WERI-Rb-1 (cell line): ENCODE measurements at regions not wholly inside any gene's neighbourhood (a gene's known extent, or its start where the extent isn't known, plus 50 kb on each side); places are given as distances from the start of the nearest gene placed in this dataset.
A peak's percentile ranks its signal among the peaks of the same experiment; 100 is the strongest.
"Not testable (repeated sequence)": the region's sequence is repeated elsewhere in the genome, so short reads cannot be mapped to it uniquely, and the experiment has no call there.

Experiments
- DNase-seq: peaks from one replicate; pipeline ENCODE4 v3.0.0-alpha.2; 2020
- H3K27ac ChIP-seq: fragments of 250-450 bp; sonication (Bioruptor Pico); 2 replicates; pipeline ENCODE4 v1.5.1; 2020; ENCODE audit warnings: mild to moderate bottlenecking, moderate library complexity
- H3K27me3 ChIP-seq: fragments of 250-450 bp; sonication (Bioruptor Pico); 2 replicates; pipeline ENCODE4 v1.5.1; 2021; ENCODE audit warnings: mild to moderate bottlenecking, low read depth, moderate library complexity; ENCODE audit not compliant: insufficient read depth, severe bottlenecking
- H3K36me3 ChIP-seq: fragments of 250-450 bp; sonication (Bioruptor Pico); 2 replicates; pipeline ENCODE4 v1.5.1; 2020; ENCODE audit warnings: mild to moderate bottlenecking, moderate library complexity
- H3K4me3 ChIP-seq: 2 replicates; pipeline ENCODE4 v1.5.1; 2011; ENCODE audit warnings: low read depth, mild to moderate bottlenecking, control low read depth, low read length
- H3K9me3 ChIP-seq: fragments of 250-450 bp; sonication (Bioruptor Pico); 2 replicates; pipeline ENCODE4 v1.5.1; 2021; ENCODE audit warnings: mild to moderate bottlenecking, moderate library complexity; ENCODE audit not compliant: severe bottlenecking
- CTCF ChIP-seq: IDR thresholded peaks from 2 replicates; pipeline ENCODE4 v1.5.1; 2011; ENCODE audit warnings: low read depth, mild to moderate bottlenecking, control low read depth, inconsistent platforms, low read length

- no peak overlapping the region for H3K27ac ChIP-seq
- no peak for TF ChIP-seq CTCF
- H3K27me3 ChIP-seq = no peaks in the 10 kb centered on the region
Measured at GRCh38 chr12:27133022-27133590, 50.7 kb upstream of the C12orf71 start.

GRCh38 chr12:27140478-27140969 lies 58.1 kb upstream of the C12orf71 start:
- Histone ChIP-seq H3K27ac (no peak overlapping the region), H3K36me3 (no peaks in the 10 kb centered on the region), H3K27me3 (no peaks in the 10 kb centered on the region), H3K9me3 (no peaks in the 10 kb centered on the region), H3K4me3 (no peak overlapping the region)
- no peak for TF ChIP-seq CTCF
- DNase-seq = no peak

More at GRCh38 chr12:27133022-27133590, 50.7 kb upstream of the C12orf71 start:
- Histone ChIP-seq H3K9me3 (no peaks in the 10 kb centered on the region), H3K4me3 (no peak overlapping the region), H3K36me3 (no peaks in the 10 kb centered on the region)
- DNase-seq = no peak

- no peaks in the 10 kb centered on the region for H3K36me3 ChIP-seq
- no peaks in the 10 kb centered on the region for H3K27me3 ChIP-seq
- TF ChIP-seq CTCF = peak; percentile 78
- DNase-seq = peak; percentile 74
- H3K27ac ChIP-seq = no peak overlapping the region
- H3K4me3 ChIP-seq = no peak overlapping the region
- H3K9me3 ChIP-seq = no peaks in the 10 kb centered on the region
Measured at GRCh38 chr12:27142101-27142721, 59.8 kb upstream of the C12orf71 start.

- DNase-seq = peak; percentile 19
- no peak for TF ChIP-seq CTCF
- Histone ChIP-seq H3K27ac (no peak overlapping the region), H3K9me3 (no peaks in the 10 kb centered on the region), H3K4me3 (no peak overlapping the region), H3K36me3 (no peaks in the 10 kb centered on the region), H3K27me3 (no peaks in the 10 kb centered on the region)
Measured at GRCh38 chr12:27143256-27144069, 61.1 kb upstream of the C12orf71 start.

GRCh38 chr12:27145725-27146124 lies 63.3 kb upstream of the C12orf71 start:
- DNase-seq, H3K4me3 ChIP-seq, H3K27me3 ChIP-seq, H3K36me3 ChIP-seq, H3K9me3 ChIP-seq, H3K27ac ChIP-seq: not testable (repeated sequence)

- H3K27me3 ChIP-seq = no peaks in the 10 kb centered on the region
- no peak for TF ChIP-seq CTCF
- H3K36me3 ChIP-seq = no peaks in the 10 kb centered on the region
- DNase-seq = no peak
- no peaks in the 10 kb centered on the region for H3K9me3 ChIP-seq
- H3K27ac ChIP-seq = no peak overlapping the region
- no peak overlapping the region for H3K4me3 ChIP-seq
Measured at GRCh38 chr12:27148373-27148772, 66.0 kb upstream of the C12orf71 start.
